PC-3 (cell line): ENCODE measurements at regions not wholly inside any gene's neighbourhood (a gene's known extent, or its start where the extent isn't known, plus 50 kb on each side); places are given as distances from the start of the nearest gene placed in this dataset.

Experiments used
- CTCF ChIP-seq: fragments of 300-600 bp; sonication (generic); conservative IDR thresholded peaks from 2 replicates; pipeline ENCODE4 v1.5.1; 2017; ENCODE audit warnings: antibody characterized with exemption, low read depth, mild to moderate bottlenecking, low read length
- EZH2 ChIP-seq: fragments of 300-600 bp; sonication (generic); IDR thresholded peaks from one replicate; pipeline ENCODE4 v1.6.1; 2017; ENCODE audit warnings: antibody characterized with exemption, mild to moderate bottlenecking, low read length; ENCODE audit not compliant: unreplicated experiment

GRCh38 chr20:55656231-55656775, 349.0 kb downstream of the CBLN4 start:
- no peak for TF ChIP-seq CTCF
- no peak for TF ChIP-seq EZH2
